Ishikawa (cell line): ENCODE measurements at regions not wholly inside any gene's neighbourhood (a gene's known extent, or its start where the extent isn't known, plus 50 kb on each side); places are given as distances from the start of the nearest gene placed in this dataset.

Source experiments
- EP300 ChIP-seq: IDR thresholded peaks from 2 replicates; pipeline ENCODE4 v1.6.1; 2012; ENCODE audit warnings: borderline replicate concordance
- MAX ChIP-seq: IDR thresholded peaks from 2 replicates; pipeline ENCODE4 v1.6.1; 2012
- RAD21 ChIP-seq: IDR thresholded peaks from 2 replicates; pipeline ENCODE4 v1.6.1; 2012; ENCODE audit warnings: low read depth
- REST ChIP-seq: IDR thresholded peaks from 2 replicates; pipeline ENCODE4 v1.6.1; 2012; ENCODE audit warnings: low read depth, mild to moderate bottlenecking
- TAF1 ChIP-seq: IDR thresholded peaks from 2 replicates; pipeline ENCODE4 v1.6.1; 2012; ENCODE audit warnings: low read depth, mild to moderate bottlenecking

DNA sequence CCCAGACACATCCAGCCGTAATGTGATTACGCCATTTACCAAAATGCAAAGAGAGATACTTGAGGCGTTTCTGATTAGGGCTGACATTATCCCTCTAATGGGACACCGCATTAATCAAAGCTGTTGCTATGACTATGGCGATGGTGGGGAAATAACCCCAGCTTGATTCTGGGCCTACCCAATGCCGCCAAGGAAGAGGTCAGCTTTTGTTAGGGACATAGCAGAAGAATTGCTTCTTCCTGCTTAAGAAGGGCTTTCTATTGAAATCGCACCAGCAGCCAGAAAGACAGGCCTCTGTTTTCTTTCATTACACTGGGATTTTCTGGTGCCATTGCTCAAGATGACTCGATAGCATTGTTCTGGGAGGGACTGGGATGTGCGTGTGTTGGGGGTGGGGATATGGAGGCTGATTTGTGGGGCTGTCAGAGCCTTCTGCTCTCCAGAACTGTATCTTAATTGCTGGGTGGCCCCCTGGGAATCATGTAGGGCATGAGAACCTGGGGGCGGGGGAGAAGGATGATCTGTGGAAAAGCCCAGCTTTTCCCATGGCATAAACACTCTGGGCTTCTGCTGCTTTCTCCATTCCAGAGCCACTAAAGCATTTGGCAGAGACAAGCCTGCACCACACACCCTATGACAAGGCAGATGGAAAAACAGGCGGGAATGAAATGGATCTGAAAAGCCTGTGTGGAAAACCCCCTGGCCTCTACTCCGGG, 106.5 kb upstream of the RAD23B start:
- no peak for TF ChIP-seq REST
- no peak for TF ChIP-seq RAD21
- TF ChIP-seq MAX, result no peak
- TF ChIP-seq TAF1, result no peak
- no peak for TF ChIP-seq EP300
